HG03575 (cell line): ENCODE measurements at regions not wholly inside any gene's neighbourhood (a gene's known extent, or its start where the extent isn't known, plus 50 kb on each side); places are given as distances from the start of the nearest gene placed in this dataset.

ENCODE experiments used
- ATAC-seq: cut with Tn5 transposase; IDR thresholded peaks from one replicate; pipeline ENCODE4 v1.9.1; 2021; ENCODE audit not compliant: unreplicated experiment, insufficient number of reproducible peaks, low FRiP score; ENCODE audit errors: extremely low read depth

DNA sequence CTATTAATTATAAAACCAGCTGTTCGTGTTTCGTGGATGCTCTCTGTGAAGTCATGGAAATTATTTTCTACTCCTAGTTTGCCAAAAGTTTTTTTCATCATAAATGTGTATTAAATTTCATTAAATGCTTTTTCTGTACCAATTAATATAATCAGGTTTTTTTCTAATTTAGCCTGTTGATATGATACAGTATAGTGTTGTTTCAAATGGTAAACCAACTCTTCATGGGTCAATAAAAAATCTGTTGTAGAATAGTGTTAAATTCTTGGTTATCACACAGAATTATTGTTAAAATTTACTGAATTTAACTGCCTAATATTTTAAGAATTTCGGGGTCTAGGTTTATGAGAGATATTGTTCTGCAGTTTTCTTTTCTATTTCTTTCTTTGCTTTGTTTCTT, 505.9 kb upstream of the MANEA start:
- no peak for ATAC-seq

GRCh38 chr6:95078457-95078856, 498.9 kb upstream of the MANEA start:
- no peak for ATAC-seq

DNA sequence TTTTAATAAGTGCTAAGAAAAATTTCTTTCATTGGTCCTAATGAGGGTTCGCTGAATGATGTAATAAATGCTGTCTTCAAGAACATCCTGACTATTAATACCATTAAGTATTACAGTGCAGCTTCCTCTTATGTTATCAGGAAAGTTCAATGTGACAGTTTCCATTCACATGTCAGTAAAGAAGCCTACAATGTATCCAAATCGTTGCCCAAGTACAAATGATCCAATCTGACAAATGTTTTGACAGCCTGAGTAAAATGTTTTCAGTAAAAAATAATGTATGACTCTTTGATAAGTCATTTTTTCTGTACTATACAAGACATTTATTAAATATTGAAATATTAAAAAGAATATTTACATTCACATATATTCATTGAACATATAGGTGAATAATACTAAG, 496.1 kb upstream of the MANEA start:
- no peak for ATAC-seq

DNA sequence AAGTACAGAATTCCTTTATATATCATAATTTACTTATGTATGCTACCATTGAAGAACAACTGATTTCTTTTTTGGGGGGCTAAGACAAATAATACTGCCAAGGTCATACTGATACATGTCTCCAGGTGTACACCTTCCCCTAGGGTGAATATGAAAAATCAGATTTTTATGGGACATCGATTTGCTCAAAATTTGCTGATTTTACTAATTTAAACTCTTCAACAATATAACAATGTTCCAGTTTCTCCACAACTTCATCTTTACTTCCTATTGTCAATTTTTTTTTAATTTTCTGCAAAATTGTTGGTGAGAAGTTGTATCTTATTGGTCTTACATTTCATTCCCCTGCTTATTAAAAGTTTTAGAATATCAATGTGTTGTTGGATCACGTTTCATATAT, 495.4 kb upstream of the MANEA start:
- no peak for ATAC-seq

DNA sequence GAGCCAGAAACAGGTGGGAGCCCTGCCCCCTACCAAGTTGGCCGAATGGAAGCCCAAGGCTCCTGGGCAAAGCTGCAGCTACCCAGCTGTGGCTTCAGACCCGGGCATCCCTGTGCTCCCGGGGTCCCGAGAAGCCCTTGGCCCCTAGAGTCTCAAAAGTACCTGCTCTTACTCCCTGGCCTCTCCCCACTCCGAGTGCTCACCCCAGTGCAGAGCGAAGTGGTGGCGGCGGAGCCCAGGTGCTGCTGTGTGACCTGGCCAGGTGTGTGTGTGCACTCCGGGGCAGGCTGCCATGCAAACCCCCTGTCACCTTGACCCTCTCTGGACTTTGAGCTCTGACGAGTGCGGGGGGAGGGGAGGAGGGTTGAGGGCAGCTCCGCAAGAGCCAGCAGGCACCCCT, 493.8 kb upstream of the MANEA start:
- ATAC-seq: no peak

DNA sequence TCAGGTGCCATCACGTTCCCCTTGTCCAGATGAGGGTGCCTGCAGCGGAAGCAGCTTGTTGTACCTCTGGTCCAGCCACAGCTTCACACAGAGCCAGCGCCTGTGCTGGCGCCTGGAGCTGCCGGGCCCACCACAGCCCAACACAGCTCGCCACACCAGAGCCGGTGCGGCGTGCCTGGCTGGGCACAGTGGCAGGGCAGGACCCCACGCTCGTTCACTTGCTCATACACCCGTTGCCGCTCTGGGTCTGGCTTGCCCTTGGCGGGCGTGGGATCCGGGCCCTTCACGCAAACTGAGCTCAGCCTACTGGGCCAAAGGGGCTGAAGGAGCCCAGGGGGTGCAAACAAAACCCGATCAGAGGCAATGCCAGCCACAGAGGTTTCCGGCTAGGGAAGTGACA, 492.5 kb upstream of the MANEA start:
- ATAC-seq: no peak

- ATAC-seq: no peak
These were observed 489.8 kb upstream of the MANEA start for GRCh38 chr6:95087394-95088097.

GRCh38 chr6:95091823-95092436, 485.4 kb upstream of the MANEA start:
- ATAC-seq: peak; percentile 82

- no peak for ATAC-seq
These were observed 484.2 kb upstream of the MANEA start for GRCh38 chr6:95093154-95093553.

DNA sequence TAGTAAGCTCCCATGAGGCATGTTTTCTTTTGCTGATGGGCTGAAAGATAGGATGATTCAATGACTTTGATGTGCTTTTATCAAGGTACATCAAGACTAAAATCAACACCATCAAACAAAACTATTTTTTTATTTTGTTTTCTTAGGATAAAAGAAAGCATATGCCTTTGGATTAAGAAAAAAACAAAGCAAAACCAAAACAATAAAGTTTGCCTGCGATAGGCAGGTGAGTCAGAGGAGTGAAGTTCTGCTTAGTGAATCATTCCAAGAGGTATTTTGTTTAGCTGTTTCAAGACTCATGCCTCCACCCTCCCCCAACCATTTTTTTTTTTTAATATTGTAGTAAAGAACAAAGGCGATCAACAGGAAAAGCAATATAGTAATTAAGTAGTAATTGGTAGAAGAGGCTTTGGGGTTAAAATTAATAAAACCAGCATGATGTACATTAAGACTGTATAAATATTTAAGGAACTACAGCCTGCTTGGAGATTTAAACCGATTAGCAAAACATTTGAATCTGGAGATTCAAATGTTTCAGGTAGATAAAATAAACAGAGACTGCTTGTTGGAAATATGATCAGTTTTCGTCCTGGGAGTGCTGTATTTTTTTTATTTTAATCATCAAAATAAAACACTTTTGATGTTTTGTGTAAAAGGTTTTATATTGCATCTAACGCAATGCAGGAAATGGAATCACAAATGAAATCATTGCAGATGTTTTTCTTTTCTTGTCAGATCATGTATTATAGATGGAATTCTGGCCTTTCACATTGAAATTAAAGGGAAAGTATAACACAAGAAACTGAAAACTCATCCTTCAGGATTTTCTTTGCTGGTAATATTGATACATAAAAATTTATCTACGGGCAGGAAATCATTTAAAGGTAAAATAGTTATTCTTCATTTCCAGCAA, 482.3 kb upstream of the MANEA start:
- no peak for ATAC-seq

GRCh38 chr6:95095855-95096254, 481.5 kb upstream of the MANEA start:
- no peak for ATAC-seq

GRCh38 chr6:95099410-95099809, 477.9 kb upstream of the MANEA start:
- ATAC-seq: no peak

- ATAC-seq: no peak
These were observed 468.1 kb upstream of the MANEA start for GRCh38 chr6:95109212-95109611.

DNA sequence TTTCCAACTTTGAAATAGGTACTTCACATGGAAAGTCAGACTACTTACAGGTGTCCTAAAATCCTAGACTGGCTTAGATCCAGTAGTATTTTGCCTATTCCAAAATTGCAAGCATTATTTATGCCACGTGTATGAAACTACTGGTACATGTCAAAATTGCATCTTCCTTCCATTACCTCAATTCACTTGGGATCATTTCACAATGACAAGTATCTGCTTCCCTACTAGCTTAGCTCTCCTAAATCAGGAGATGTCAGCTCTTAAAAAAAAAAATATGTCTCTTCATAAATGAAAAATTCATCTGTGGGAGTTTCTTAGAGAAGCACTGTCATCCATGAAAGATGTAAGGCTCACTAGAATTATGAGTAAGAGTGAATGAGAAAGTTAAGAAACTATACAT, 466.6 kb upstream of the MANEA start:
- ATAC-seq: no peak

DNA sequence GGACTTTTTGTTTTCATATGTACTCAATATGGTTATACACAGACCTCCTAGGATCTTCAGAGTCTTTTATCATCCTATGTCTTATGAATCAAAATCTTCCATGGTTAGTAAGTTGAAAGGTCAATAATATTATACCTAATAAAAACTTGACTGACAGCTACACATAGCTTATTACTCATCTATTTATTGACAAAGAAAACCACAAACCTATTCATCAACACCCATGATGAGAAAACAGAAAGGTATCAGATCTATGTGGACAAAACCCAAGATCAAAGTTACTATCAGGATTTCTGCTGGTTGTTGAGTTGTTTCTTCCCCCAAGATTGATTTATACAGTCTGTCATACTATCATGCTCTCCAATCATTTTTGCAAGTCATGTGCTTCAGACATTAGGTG, 460.1 kb upstream of the MANEA start:
- no peak for ATAC-seq

DNA sequence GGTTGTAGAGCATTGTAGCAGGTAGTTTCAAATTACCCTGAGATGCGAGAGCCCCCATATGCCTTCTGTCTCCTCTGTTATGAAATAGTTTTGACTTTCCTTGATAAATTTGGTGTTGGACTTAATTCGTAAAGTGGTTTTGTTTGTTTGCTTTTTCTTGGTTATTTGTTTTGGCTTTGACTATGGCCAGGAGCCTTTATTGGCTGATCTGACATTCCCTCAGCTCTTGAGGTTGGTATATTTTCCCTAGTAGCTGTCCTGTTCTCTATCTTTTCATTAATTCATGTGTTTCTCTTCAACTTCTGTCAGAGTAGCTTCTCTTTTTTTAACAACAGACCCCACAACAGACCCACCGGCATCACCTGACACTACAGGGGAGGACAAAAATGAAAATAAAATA, 457.4 kb upstream of the MANEA start:
- no peak for ATAC-seq

DNA sequence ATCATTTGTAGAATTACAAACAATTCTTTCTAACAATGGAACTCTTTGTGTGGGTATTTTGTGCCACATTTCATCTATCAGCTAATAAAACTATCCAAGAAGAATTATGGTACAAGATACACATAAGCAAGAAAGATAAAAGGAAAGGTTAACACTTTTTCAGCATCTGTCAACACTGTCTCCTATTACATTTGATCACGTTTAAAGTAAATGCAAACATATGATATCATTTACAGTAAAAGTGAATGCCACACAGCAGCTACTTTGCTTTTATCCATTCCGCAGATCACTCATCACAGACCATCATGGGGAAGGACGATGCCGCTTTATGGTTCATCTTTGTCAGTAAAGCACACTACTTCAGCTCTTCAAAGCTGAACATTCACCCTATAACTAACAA, 456.4 kb upstream of the MANEA start:
- no peak for ATAC-seq

- ATAC-seq: no peak
These were observed 450.1 kb upstream of the MANEA start for GRCh38 chr6:95127261-95127660.

DNA sequence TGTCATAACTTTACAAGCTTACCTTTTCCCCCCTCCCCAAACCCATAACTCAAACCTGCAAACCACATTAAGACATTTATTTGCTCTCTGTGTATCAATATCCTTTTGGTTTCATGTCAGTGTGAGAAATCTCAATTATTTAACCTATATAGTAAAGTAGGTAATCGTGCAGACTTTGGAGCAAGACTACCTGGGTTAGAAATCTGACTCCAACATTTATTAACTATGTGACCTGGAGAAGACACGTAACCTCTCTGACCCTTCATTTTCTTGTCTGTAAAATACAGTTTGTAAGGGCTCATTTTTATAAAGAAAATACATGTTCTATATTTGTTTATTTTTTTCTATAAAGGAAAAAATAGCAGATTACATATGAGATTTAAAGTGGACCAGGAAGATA, 448.9 kb upstream of the MANEA start:
- no peak for ATAC-seq

GRCh38 chr6:95128947-95129346, 448.4 kb upstream of the MANEA start:
- no peak for ATAC-seq
